Fibroblast of skin of abdomen (primary cell): ENCODE measurements at regions not wholly inside any gene's neighbourhood (a gene's known extent, or its start where the extent isn't known, plus 50 kb on each side); places are given as distances from the start of the nearest gene placed in this dataset.
A peak's percentile ranks its signal among the peaks of the same experiment; 100 is the strongest.

Experiments
- DNase-seq: peaks from one replicate; pipeline ENCODE4 v3.0.0-alpha.2; 2013

GRCh38 chr11:113579292-113579940 is 104.2 kb upstream of the DRD2 start:
- DNase-seq = no peak

GRCh38 chr11:113578715-113579250 is 103.6 kb upstream of the DRD2 start:
- no peak for DNase-seq

- DNase-seq = no peak
Observed at GRCh38 chr11:113578033-113578380, 102.8 kb upstream of the DRD2 start.

GRCh38 chr11:113577356-113578032 is 102.3 kb upstream of the DRD2 start:
- DNase-seq = no peak

GRCh38 chr11:113574586-113574985 is 99.4 kb upstream of the DRD2 start:
- no peak for DNase-seq

GRCh38 chr11:113574171-113574570 is 99.0 kb upstream of the DRD2 start:
- DNase-seq = no peak

- DNase-seq = peak; percentile 76
Observed at GRCh38 chr11:113572136-113572735, 97.0 kb upstream of the DRD2 start.

- DNase-seq = no peak
Observed at GRCh38 chr11:113571531-113571930, 96.3 kb upstream of the DRD2 start.

GRCh38 chr11:113570906-113571305 is 95.7 kb upstream of the DRD2 start:
- no peak for DNase-seq

GRCh38 chr11:113569391-113569790 is 94.2 kb upstream of the DRD2 start:
- no peak for DNase-seq

GRCh38 chr11:113568566-113568965 is 93.4 kb upstream of the DRD2 start:
- DNase-seq = no peak

- DNase-seq = no peak
Observed at GRCh38 chr11:113567867-113568544, 92.8 kb upstream of the DRD2 start.

GRCh38 chr11:113567097-113567496 is 91.9 kb upstream of the DRD2 start:
- no peak for DNase-seq

GRCh38 chr11:113564527-113565130 is 89.4 kb upstream of the DRD2 start:
- DNase-seq = no peak

- DNase-seq = no peak
Observed at GRCh38 chr11:113563766-113564526, 88.7 kb upstream of the DRD2 start.

- peak; percentile 18 for DNase-seq
Observed at GRCh38 chr11:113562981-113563461, 87.8 kb upstream of the DRD2 start.

GRCh38 chr11:113562576-113562975 is 87.4 kb upstream of the DRD2 start:
- no peak for DNase-seq

- DNase-seq = no peak
Observed at GRCh38 chr11:113557926-113558325, 82.7 kb upstream of the DRD2 start.

GRCh38 chr11:113556036-113556435 is 80.8 kb upstream of the DRD2 start:
- no peak for DNase-seq

GRCh38 chr11:113555071-113555619 is 79.9 kb upstream of the DRD2 start:
- DNase-seq = no peak

- no peak for DNase-seq
Observed at GRCh38 chr11:113554526-113554925, 79.3 kb upstream of the DRD2 start.

GRCh38 chr11:113553915-113554314 is 78.7 kb upstream of the DRD2 start:
- DNase-seq = no peak
